WI38 (cell line): ENCODE measurements at regions not wholly inside any gene's neighbourhood (a gene's known extent, or its start where the extent isn't known, plus 50 kb on each side); places are given as distances from the start of the nearest gene placed in this dataset.

Source experiments
- H3K4me3 ChIP-seq: 2 replicates; pipeline ENCODE4 v1.5.1; 2011; ENCODE audit warnings: low read depth, mild to moderate bottlenecking, control low read depth, low read length
- TF ChIP-seq, protein P1 (sequence below): IDR thresholded peaks from 2 replicates; pipeline ENCODE4 v1.5.1; 2012; ENCODE audit warnings: low read depth, mild to moderate bottlenecking, control low read depth, low read length

DNA sequence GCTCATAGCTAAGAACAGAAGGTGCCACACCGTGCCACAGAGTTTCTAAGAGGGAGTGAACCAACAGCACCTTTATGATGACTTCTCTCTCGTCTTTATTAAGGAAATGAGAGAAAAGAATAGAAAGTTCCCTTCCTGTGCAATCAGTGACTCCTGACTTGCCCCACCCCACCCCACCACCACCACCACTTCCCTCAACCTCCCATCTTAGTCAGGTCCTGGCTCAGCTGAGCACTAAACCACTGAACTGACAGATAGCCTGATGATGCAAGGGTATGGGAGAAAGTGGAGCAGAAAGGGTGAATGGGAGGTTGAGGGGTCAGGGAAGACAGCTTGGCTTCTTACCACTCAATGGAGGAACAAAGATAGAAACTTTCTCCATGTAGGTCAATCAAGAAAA is 75.2 kb upstream of the RMDN2 start:
- TF ChIP-seq, protein P1, sequence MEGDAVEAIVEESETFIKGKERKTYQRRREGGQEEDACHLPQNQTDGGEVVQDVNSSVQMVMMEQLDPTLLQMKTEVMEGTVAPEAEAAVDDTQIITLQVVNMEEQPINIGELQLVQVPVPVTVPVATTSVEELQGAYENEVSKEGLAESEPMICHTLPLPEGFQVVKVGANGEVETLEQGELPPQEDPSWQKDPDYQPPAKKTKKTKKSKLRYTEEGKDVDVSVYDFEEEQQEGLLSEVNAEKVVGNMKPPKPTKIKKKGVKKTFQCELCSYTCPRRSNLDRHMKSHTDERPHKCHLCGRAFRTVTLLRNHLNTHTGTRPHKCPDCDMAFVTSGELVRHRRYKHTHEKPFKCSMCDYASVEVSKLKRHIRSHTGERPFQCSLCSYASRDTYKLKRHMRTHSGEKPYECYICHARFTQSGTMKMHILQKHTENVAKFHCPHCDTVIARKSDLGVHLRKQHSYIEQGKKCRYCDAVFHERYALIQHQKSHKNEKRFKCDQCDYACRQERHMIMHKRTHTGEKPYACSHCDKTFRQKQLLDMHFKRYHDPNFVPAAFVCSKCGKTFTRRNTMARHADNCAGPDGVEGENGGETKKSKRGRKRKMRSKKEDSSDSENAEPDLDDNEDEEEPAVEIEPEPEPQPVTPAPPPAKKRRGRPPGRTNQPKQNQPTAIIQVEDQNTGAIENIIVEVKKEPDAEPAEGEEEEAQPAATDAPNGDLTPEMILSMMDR, result no peak
- no peak overlapping the region for H3K4me3 ChIP-seq

DNA sequence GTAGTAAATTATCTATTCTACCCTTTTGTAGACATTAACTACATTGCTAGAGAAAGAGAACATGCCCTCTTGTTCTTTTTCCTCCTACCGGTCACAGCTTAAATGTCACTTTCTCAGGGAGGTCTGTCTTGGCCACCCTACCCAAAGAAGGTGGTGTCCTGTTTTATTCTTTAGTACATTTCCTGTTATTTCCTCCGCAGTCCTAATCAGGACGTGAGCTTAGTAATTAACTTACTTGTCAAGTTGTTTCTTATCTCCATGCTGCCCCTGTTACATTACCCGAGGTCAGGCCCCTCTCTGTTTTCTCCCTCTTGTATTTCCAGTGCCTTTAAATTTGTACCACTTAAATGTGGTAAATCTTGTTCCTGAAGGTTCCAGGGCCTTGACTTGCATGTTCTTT is 73.7 kb upstream of the RMDN2 start:
- H3K4me3 ChIP-seq, result no peak overlapping the region
- TF ChIP-seq, protein P1, result no peak

DNA sequence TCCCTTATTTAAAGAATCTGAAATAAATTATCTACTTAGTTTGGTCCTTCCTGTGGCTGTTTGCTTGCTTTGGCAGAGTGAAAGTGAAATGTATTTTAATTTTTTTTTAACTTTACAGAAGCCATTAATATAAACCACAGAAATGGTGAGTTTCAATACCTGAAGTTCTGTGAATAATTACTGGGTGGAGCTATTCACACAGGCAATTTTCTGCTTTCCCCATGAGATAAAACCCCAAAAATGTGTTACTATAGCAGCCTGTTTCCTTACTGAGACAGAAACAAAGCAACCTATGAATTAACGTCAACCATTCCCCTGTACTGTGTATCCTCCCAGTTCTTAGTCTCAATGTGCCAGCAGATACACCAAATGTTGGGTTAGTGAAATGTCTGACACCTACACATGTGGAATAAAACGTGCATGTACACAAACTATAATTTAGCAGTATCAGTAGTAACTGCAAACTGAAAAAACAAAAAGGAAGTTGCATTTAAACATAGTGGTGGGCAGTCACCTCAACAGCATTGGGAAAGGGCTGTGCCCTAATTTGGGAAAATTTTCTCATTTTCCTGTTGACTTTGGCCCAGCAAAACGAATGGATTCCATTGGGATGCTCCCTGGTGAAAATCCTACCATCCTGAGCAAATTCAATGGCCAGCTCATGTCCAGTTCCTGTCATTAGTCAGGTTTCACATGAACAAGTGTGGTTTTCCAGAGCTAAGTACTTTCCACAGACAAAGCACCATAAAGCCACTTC is 73.1 kb upstream of the RMDN2 start:
- no peak overlapping the region for H3K4me3 ChIP-seq
- TF ChIP-seq, protein P1, result no peak

DNA sequence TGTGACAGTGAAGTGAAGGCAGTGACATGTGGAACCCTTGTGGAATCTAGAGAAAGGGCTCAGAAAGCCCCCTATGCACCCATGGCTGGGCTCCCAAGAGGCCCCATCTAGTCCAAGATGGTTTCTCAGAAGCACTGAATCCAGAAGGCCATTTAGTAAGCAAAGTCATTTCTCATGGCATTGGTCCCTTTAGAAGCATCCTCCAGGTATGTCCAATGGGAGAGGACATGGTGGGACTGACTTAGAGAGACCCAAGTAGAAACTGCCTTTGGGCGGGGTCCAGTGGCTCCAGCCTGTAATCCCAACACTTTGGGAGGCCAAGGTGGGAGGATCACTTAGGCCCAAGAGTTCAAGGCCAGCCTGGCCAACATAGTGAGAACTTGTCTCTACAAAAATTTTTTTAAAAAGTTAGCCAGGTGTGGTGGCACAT is 72.5 kb upstream of the RMDN2 start:
- H3K4me3 ChIP-seq, result no peak overlapping the region
- TF ChIP-seq, protein P1, result no peak

DNA sequence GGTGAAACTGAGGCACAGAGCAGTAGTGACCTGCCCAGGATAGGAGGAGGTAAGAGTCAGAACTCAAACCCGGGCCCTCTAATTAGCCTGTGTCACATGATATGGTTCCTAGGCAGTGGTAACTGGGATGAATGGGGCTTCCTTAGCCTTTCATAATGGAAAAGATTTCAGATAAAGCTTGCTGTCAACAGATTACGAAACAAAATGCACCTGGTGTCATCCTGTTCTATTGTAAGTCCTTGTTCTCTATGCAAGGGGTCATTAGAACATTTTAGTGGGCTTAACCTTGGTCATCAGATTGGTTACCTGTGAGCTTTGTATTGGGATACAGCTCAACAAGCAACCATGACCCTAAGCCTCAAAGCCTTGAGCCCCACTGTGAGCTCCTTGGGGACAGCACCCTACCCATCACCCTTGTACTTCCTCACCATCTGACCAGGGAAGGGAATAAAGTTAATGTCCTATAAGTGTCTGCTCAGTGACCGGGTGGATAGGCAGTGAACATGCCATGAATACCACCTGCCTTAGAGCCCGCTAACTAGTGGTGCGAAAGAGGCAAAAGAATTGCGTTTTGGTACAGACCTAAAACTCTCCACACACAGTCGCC is 70.3 kb upstream of the RMDN2 start:
- TF ChIP-seq, protein P1, result no peak
- H3K4me3 ChIP-seq, result no peak overlapping the region

DNA sequence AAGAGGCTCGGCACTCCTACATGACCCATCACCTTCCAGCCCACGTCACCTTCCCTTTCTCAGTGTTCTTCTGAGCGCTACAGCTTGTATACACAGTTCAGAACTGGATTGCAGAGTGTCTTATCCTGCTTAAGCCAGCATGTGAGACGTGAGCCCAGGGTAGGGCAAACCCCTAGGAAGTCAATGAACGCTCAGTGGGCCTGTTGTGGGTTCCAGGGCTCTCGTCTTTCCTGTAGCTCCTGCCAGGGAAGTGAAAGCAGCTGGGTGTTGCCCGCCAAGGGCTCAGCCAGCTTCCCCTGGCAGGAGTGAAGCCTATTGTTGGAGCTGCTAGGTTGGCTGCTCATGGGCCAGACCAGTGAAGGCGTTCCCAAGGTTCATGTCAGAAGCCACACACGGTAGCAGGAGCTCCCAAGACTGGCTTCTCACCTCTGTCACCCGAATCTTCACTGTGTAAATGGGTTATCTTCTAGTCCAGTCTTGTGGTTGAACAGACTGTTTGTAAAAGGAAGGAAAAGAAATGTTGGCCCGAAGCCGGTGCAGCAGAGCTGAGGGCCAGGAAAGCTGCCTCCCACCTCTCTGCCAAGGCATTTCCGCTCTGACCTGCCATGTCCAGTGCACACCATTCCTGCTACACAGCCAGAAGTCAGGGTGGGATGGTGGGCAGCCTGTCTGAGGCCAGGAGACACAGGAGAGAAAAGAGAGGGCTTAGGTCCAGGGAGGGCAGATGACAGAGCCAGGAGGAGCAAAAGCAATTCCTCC is 69.6 kb upstream of the RMDN2 start:
- no peak overlapping the region for H3K4me3 ChIP-seq
- TF ChIP-seq, protein P1, result no peak
